ENCODE measurements at regions not wholly inside any gene's neighbourhood (a gene's known extent, or its start where the extent isn't known, plus 50 kb on each side); places are given as distances from the start of the nearest gene placed in this dataset.

DNA sequence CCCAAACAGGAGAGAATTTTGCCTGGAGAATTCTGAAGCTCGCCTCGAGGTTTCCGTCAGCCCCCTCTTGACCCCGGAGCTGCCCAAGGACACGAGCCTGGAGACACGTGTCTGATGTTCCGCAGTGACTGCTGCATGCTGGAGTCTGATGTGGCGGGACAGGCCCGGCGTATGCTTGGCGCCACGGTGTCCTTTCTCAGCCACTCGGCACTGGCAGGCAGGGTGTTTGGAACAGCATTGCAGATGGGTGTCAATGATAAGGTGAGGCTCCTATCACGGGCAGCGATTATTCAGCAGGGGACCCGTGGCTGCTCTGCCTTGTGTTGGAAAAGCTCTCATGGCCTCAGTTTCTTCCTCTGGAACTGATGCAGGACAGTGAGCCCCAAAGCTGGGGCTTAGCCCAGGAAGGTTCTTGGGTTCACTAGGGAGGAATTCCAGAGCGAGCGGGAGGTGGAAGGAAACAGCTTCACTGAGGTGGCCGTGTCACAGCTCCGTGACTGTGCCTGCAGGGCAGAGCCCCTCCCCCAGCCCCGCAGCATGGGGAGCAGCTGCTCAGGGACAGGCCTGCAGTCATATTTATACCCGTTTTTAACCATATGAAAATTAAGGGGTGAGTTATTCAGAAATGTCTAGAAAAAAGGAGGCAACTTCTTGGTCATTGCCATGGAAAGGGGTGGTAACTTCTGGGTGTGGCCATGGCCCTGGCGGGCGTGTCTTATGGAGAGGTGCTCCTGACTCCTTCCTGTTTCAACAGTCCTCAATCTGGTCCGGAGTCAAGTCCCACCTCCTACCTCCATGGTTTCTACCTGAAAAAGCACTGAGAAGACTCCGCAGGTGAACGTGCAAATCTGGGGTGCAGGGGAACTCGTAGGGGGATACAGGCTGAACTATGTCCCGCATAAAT lies 123.4 kb downstream of the SIK1 start:
- no peak for DNase-seq (ENCODE audit: low read depth in 2 of 2)

DNA sequence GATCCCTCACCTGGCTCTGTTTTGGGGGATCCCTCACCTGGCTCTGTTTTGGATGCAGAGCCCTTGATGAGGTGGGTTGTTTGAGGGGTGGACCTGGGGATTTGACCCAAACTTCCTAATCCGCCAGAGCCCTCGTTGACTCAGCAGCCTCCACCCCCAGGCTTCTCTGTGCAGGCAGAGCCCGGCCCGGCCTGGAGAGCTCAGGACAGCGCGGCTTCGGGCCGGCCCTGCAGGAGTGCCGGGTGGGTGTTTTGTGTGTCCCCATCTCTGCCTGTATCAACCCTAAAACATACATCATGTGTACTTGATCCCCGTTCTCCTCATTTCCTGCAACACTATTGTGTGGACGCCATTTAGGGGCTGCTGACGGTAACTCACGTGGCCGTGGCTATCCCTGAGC lies 124.2 kb downstream of the SIK1 start:
- no peak for DNase-seq (ENCODE audit: low read depth in 2 of 2)

DNA sequence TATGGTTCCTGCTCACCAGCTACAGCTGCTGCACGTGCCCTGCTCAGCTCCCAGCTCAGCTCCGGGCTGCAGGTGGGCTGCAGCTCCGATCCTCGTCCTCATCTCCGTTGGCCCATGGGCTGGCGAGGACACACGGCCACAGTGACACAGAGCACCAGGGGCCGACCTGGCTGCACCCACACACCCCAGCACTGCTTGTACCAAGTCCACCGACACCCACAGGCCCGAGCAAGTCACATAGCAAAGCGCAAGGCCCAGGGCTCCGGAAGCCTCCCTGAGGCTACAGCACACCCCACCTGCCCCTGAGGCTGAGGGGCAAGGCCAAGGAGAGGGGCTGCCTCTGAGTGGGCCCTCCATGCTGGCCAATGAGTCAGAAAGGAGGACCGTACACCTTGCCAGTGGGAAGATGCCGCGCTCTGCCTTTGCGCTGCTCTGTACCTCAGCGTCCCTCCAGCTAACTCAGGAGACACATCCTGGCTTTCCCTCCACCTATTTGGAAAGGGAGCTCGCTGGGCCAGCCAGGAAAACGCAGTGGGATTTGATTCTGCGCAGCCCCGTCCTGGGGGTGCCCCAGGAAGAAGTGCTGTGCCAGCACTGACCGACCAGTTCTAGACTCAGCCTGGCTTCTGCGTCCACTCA lies 124.8 kb downstream of the SIK1 start:
- no peak for DNase-seq (ENCODE audit: low read depth in 2 of 2)

DNA sequence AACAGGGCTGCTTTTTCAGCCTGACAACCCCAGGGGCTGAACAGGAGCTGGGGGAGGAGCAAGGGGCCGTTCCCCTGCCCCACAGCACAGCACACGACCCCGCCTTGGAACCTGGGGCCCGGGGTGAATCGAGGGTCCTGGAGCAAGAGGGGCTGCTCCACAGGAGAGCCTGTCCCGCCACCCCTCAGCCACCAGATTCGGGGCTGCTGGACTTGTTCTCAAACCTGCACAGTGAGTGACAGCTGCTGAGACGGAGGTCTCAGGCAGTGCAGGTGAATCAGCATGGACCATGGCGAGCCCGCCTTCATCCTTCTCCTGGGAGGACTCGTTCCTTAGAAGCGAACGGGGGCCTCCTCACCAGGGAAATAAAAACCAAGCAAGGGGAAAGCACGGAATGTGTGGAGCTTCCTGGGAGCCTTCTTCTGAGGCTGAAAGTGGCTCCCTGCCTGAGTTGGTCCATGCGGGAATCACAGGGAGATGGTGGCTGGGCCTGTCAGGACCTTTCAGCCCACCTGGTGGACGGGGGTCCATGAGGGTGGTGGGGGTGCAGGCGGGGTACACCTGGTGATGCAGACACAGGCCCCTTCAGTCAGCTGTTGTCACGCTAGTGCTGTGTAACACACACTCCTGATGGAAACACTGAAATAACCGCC lies 125.4 kb downstream of the SIK1 start:
- no peak for DNase-seq (ENCODE audit: low read depth in 2 of 2)

DNA sequence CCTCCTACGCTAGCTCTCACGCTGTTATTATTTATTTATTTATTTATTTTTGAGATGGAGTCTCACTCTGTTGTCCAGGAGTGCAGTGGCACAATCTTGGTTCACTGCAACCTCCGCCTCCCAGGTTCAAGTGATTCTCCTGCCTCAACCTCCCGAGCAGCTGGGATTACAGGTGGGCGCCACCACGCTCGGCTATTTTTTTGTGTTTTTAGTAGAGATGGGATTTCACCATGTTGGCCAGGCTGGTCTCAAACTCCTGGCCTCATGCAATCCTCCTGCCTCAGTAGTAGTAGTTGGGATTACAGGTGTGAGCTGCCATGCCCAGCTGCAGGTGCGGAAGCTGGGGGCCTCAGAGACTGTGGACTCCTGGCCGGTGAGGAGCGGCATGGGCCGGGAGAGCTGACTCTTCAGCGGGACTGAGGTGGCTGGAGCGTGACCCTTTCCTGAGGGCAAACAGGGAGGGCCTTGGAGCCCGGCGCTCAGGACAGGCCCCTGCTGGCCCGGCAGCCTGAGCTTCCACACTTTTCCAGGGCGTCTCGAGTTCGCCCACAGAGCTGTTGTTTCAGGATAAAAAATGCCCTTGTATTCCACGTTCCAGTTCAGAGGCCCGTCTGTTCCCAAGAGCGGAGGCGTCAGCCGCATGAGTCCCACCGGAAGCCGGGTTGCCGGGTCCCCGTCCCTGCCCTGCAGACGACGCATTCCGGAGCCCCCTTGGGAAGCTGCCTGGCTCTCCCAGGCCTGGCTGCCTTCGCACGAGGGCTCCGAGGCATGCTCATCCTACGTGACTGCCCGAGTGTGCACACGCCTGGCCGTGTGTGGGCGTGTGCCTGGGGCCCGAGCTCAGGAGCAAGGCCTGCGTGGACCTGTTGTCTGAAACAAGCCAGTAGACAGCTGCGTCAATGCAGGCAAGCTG lies 126.2 kb downstream of the SIK1 start:
- no peak for DNase-seq (ENCODE audit: low read depth in 2 of 2)

DNA sequence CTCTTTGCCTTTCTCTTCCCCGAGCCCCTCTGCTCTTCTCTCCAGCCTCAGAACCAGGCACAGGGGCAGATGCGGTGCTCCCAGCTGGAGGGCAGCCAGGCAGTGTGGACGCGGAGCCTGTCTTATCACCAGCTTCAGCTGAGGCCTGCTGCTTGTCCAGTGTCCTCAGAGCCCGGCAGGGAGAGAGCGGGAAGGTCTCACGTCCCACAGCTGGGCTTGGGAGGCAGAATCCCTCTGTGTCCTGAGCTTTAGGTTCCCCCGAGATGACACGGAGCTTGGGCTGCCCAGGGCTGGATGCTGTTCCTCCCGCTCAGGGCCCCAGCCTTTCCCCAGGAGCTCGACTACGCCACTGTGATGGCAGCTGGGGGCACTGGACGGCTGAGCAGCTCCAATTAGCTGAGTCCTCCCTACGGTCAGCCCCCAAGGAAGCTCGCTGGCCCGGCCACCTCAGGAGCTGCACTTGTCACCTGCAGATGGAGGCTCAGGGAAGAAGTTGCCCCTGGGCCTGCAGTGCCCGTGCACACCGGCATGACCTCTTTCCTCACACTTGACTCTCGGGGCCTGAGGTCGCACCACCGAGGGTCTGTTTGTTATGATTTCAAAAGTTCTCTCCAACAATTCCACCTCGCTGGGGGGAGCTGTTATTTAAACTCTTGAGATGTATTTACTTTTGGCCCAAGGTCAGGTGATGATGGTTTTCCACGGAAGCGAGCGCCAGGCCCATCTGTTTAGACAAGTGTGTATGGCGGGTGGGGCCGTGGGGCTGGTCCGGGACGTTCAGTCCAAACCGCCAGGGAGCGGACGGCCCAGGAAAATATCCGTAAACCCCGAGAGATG lies 127.3 kb downstream of the SIK1 start:
- no peak for DNase-seq (ENCODE audit: low read depth in 2 of 2)

DNA sequence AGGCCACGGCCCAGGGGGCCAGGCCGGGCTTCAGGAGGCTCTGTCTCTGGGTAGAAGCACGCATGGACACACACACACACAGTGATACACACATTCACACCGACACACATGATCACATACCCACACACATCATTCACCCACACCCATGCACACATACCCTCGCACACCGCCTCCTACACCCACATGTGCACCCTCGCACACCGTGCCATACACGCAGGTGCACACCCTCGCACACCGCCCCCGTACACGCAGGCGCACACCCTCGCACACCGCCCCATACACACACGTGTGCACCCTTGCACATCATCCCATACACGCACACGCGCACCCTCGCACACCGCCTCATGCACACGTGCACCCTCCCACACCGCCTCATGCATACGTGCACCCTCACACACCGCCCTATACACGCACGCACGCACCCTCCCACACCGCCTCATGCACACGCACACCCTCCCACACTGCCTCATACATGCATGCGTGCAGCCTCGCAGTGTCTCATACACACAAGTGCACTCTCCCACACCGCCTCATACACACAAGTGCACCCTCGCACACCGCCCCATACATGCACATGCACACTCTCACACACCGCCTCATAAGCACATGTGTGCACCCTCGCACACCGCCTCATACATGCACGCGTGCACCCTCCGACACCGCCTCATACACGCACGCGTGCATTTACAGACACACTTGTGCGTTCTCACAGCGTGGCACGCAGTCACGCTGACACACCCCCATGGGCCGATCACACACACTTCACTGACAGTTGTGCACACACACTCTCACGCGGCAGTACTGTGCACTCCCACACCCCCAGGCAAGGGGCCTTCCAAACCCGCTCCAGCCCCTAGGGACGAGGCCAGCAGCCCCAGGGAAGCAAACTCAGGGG lies 128.1 kb downstream of the SIK1 start:
- no peak for DNase-seq (ENCODE audit: low read depth in 2 of 2)

DNA sequence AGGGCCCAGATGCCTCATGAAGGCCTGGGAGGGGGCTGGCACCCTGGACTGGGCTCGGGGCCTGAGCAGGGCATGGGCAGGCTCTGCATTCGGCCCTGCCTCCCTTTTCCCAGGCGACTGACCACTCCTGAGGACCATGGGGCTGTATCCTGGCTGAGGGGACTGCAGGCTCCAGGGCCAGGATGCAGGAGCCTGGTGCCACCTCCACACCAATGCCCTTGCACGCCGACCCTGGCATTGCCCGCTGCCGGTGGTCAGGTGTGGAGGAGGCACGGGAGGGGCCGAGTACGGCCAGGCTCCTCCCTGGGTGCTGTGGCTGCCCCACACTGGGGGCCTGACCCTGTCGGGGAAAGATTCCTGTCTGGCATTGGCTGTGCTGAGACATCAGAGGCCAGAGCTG lies 128.9 kb downstream of the SIK1 start:
- DNase-seq (ENCODE audit: low read depth in 2 of 2), result no peak

DNA sequence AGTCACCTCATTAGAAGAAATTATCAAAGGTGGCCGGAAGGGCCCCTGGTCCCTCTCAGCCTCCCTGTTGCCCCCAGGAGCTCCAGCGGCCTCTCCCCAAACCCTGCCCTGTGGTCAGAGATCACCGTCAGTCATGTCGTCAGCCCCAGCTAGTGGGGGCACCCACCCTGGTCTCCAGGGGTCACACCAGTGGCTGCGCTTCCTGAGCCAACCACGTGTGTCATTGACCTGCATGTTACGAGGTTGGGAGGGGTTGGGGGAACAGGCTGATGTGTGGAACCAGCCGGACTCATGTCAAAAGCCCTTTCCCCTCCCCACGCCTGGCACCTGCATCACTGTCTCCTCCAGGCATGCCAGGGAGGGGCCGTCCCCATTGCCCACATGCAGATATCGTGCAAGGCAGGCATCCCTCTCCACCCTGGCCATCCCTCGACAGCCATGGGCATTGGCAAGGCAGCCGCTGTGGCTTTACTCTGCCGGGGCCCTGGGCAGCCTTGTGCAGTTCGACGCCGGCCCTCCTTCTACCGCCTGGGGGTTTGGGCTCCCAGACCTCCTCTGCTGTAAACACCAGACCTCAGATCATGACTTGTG lies 128.7 kb downstream of the CRYAA start:
- DNase-seq (ENCODE audit: low read depth in 2 of 2), result no peak

DNA sequence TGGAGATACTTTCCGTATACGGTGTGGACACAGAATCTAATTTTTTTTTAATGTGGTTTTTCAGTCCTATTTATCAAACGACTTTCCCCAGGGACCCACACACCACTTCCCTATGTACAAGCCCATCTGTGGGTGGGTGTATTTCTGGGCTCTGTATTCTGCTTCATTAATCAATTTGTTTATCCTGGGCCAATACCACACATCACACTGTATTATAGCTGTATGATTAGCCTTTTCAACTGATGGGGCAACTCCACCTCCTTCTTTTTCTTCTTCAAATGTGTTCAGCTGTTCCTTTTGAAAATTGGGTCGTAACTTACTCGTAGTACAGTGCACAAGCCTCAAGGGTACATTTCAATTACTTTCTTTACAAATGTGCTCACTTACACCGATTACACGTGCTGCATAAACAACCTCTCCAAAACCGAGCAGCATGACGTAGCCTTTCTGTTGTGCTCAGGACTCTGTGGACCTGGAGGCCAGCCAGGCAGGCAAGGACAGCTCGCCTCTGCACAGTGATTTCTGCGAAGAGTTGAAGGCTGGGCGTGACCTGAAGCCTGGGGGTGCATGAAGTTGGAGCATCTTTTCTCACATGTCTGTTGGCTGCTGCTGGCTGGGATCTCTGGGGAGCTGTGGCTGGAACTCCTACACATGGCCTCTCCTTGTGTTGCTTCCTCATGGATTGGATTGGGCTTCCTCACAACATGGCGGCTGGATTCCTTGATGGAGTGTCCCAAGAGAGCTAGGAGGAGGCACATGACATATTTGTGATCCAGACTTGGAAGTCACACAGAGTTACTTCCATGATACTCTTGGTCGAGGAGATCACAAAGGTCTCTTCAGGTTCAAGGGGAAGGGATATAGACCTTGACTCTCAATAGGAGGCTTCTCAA lies 126.5 kb downstream of the CRYAA start:
- DNase-seq (ENCODE audit: low read depth in 2 of 2), result no peak

DNA sequence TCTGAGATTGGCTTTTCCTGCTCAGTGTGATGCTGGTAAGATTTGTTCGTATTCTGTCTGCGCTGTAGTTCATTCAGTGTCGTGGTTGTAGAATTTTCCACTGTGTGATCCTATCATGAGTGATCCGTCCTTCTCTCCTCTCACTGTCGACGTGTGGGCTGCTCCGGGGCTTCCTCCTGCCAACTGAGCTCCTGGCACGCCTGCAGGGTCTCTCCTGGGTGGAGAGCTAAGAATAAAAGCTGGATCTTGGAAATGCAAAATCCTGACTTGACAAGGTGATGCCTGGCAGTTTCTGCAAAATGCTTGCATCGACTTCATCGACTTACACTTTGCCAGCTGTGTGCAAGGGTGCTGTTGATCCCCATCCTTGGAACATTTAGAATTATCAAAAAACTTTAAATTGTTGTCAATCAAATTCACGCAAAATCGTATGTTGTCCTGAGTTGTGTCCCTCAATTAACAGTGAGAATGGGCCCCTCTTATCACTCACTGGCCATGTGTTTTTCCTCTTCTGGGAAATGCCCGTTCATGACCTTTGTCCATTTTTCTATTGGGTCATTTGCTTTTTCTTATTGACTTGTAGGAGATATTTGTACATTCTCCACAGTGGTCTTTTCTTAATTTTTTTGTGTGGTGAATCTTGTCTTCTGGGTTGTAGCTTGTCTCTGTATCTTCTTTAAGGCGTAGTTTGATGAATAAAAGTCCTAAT lies 125.5 kb downstream of the CRYAA start:
- DNase-seq (ENCODE audit: low read depth in 2 of 2), result no peak

DNA sequence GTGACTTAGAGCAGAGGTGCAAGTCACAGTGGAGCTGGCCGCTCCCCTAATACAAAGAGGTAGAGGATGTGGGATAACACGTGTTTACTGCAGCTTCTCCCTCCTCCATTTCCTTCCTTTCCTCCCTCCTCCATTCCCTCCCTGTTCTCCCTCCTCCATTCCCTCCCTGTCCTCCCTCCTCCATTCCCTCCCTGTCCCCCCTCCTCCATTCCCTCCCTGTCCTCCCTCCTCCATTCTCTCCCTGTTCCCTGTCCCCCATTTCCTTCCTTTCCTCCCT lies 124.0 kb downstream of the CRYAA start:
- DNase-seq (ENCODE audit: low read depth in 2 of 2), result no peak

DNA sequence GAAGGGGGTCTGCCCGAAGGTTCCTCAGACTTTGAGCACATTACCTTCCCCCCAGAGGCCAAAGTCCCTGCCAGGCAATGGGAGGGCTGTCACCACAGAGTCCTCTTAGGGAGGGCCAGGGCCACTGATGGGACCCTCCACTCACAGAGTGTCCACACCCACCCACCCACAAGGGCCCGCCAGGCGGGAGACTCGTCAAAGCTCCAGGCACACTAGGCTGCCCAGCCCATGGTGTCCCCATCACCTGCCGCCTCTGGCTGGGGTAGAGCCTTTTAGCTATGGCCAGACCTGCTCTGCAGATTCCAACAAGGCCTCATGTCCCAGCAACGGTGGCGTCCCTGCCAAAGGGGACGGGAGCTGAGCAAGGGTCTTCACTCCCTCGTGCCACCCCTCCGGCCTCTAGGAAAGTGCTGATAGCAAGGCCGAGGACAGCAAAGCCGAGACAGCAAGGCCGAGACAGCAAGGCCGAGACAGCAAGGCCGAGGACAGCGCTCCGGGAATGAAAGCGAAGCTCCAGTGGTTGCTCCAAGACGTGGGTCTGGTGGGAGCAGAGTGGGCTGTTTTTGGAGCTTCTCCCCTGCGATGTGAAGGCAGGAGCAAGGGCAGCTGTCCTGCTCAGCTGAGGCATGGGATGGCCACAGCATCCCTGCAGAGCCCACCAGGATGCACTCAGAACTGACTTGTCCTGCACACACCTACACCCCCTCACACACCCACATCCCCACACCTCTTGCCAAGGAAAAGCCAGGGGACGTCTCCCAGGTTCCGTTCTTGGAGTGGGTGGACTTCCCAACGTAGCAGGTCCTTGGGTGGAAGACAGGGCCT lies 123.4 kb downstream of the CRYAA start:
- DNase-seq (ENCODE audit: low read depth in 2 of 2), result no peak

DNA sequence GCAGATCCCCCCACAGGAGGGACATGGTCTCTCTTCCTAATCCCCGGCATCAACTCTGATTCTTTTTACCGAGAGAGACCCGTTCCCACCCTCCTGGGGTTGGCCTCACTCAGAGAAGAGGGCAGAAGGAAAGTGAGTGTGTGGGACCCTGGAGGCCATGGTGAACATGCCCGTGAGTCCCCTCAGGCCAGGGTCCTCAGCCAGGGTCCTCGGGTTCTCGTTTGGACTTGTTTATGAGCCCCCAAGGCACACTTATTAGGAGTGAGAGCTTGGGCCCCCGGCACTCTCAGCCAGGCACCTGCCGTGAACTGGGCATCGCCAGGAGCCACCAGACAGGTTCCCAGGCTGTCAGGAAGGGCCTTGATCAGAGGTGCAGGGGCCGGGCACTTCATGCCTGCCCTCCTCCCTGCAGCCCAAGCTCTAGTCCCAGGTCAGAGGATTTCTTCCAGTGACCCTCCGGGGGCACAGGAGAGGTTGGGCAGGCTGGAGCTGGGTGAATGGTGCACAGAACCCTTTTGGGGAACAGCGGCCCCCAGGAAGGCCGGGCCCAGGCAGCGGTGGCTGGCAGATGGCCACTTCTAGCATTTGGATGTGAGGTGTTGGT lies 122.6 kb downstream of the CRYAA start:
- DNase-seq (ENCODE audit: low read depth in 2 of 2), result no peak

DNA sequence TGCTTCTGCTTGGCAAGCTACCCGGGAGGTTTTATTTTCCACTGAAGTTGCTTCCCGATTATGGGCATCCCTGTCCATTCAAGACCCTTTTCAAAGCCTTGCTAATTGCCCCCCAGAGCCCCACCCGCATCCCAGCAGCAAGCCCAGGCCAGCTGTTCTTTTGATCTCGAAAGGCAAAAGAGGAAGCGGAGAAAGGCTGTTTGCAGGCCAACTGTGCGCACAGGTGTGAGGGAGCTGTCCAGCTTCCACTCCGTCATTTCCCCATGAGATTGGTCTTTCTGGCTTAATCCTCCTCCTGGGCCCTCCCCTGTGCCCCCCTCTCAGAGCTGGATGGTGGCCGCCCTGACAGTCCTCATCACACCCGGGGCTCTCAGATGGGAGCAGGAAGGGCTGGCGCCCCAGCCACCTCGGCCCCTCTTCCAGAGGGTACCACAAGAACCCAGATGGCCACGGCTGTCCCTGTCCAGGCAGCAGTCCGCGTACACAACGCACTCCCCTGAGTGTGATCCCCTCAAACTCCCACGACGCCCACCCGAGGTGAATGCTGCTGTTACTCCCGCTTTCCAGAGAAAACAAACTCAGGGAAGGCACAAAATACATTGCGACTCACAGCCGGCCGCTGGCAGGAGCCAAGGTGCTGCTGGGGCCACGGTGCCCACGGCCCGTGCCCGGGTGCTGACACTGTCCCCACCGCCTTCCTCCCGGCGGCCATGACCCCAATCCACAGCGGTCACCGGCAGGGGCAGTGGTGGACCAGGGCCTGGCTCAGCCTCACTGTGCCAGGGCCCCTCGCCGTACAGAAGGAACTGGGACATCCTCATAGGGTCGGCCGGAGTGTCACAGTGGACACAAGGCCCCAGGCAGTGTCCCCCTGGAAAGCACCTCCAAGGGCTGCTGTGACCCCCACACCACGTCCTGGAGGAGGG lies 121.9 kb downstream of the CRYAA start:
- no peak for DNase-seq (ENCODE audit: low read depth in 2 of 2)

DNA sequence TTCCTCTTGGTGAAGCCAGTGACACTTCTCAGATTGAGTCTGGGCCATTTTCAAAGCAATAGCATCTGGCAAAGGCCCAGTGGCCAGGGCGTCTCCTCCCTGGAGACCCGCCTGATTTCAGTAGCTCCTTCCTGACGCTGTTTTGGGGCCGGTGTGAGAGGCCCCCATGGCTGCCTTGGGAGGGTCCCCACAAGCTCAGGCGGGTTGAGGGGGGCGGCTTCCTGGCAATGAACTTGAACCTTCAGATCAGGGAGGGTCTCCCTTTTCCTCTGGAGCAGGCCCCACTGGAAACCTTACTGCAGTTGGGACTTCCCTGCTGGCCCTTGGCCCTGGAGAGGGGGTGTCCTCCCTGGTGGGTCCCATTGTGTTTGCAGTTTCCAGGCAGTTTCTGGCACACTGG lies 121.2 kb downstream of the CRYAA start:
- DNase-seq (ENCODE audit: low read depth in 2 of 2), result no peak
